Skeletal muscle tissue (tissue), 3 donors: ENCODE measurements at regions not wholly inside any gene's neighbourhood (a gene's known extent, or its start where the extent isn't known, plus 50 kb on each side); places are given as distances from the start of the nearest gene placed in this dataset.

Experiments used
- H3K27ac ChIP-seq: one replicate; pipeline ENCODE4 v1.7.0; 2013; ENCODE audit warnings: mild to moderate bottlenecking, low read depth, low read length, inconsistent platforms
- H3K27me3 ChIP-seq, 3 donors: one replicate each; pipeline ENCODE4 v1.7.0; 2013; ENCODE audit warnings: low read length in 3 of 3; ENCODE audit not compliant: control insufficient read depth in 3 of 3, insufficient read depth in 3 of 3
- H3K36me3 ChIP-seq, 3 donors: one replicate each; pipeline ENCODE4 v1.7.0; 2013; ENCODE audit warnings: low read length in 3 of 3; ENCODE audit not compliant: control insufficient read depth in 3 of 3, insufficient read depth in 3 of 3
- H3K4me1 ChIP-seq, 3 donors: one replicate each; pipeline ENCODE4 v1.7.0; 2013; ENCODE audit warnings: low read length in 3 of 3, mild to moderate bottlenecking in 3 of 3; ENCODE audit not compliant: control insufficient read depth in 3 of 3, insufficient read depth in 3 of 3
- H3K4me3 ChIP-seq, 3 donors: one replicate each; pipeline ENCODE4 v1.7.0; 2013; ENCODE audit warnings: low read length in 3 of 3
- H3K9ac ChIP-seq, 3 donors: one replicate each; pipeline ENCODE4 v1.7.0; 2013; ENCODE audit warnings: low read length in 3 of 3, mild to moderate bottlenecking in 3 of 3, moderate library complexity in 2 of 3, low read depth in 1 of 3
- H3K9me3 ChIP-seq, 3 donors: one replicate each; pipeline ENCODE4 v1.7.0; 2013; ENCODE audit warnings: low read length in 3 of 3; ENCODE audit not compliant: control insufficient read depth in 3 of 3
- donor health status: Osteomylitis.

- H3K4me1 ChIP-seq = peaks cover 17 to 38% (median 25%) of the 10 kb centered on the region in 3 donors
- peaks cover 0 to 1% (median 0%) of the 10 kb centered on the region in 3 donors for H3K27me3 ChIP-seq
- H3K36me3 ChIP-seq = no peaks in the 10 kb centered on the region
- no peaks in the 10 kb centered on the region for H3K9me3 ChIP-seq
- no peak overlapping the region for H3K27ac ChIP-seq
- no peak overlapping the region for H3K4me3 ChIP-seq
- no peak overlapping the region for H3K9ac ChIP-seq
Observed at GRCh38 chr16:79283578-79283977, 317.0 kb downstream of the MAF start.

GRCh38 chr16:79282806-79283205, 317.7 kb downstream of the MAF start:
- no peaks in the 10 kb centered on the region for H3K9me3 ChIP-seq
- H3K36me3 ChIP-seq = no peaks in the 10 kb centered on the region
- H3K27ac ChIP-seq = no peak overlapping the region
- no peak overlapping the region for H3K4me3 ChIP-seq
- H3K4me1 ChIP-seq = peaks cover 17 to 38% (median 25%) of the 10 kb centered on the region in 3 donors
- peaks cover 0 to 2% (median 0%) of the 10 kb centered on the region in 3 donors for H3K27me3 ChIP-seq
- H3K9ac ChIP-seq = no peak overlapping the region

GRCh38 chr16:79278506-79278905, 322.0 kb downstream of the MAF start:
- Histone ChIP-seq H3K9me3 (no peaks in the 10 kb centered on the region), H3K36me3 (no peaks in the 10 kb centered on the region), H3K4me1 (peaks cover 0 to under 1% (median 0%) of the 10 kb centered on the region in 3 donors), H3K27me3 (peaks cover 0 to 2% (median 0%) of the 10 kb centered on the region in 3 donors), H3K4me3 (no peak overlapping the region), H3K27ac (no peak overlapping the region), H3K9ac (no peak overlapping the region)

- no peaks in the 10 kb centered on the region for H3K4me1 ChIP-seq
- no peaks in the 10 kb centered on the region for H3K36me3 ChIP-seq
- no peaks in the 10 kb centered on the region for H3K9me3 ChIP-seq
- no peak overlapping the region for H3K4me3 ChIP-seq
- peaks cover 0 to 2% (median 0%) of the 10 kb centered on the region in 3 donors for H3K27me3 ChIP-seq
- no peak overlapping the region for H3K9ac ChIP-seq
- no peak overlapping the region for H3K27ac ChIP-seq
Observed at GRCh38 chr16:79276501-79276900, 324.0 kb downstream of the MAF start.

GRCh38 chr16:79274264-79274663, 326.3 kb downstream of the MAF start:
- Histone ChIP-seq H3K36me3 (no peaks in the 10 kb centered on the region), H3K4me1 (no peaks in the 10 kb centered on the region), H3K9me3 (no peaks in the 10 kb centered on the region), H3K4me3 (no peak overlapping the region), H3K27ac (no peak overlapping the region), H3K27me3 (peaks cover 0 to 2% (median 0%) of the 10 kb centered on the region in 3 donors), H3K9ac (no peak overlapping the region)

- no peak overlapping the region for H3K9ac ChIP-seq
- no peak overlapping the region for H3K4me3 ChIP-seq
- no peak overlapping the region for H3K27ac ChIP-seq
- no peaks in the 10 kb centered on the region for H3K36me3 ChIP-seq
- H3K27me3 ChIP-seq = no peaks in the 10 kb centered on the region
- H3K4me1 ChIP-seq = no peaks in the 10 kb centered on the region
- H3K9me3 ChIP-seq = no peaks in the 10 kb centered on the region
Observed at GRCh38 chr16:79272141-79272577, 328.4 kb downstream of the MAF start.

GRCh38 chr16:79271583-79271982, 329.0 kb downstream of the MAF start:
- H3K27ac ChIP-seq = no peak overlapping the region
- no peaks in the 10 kb centered on the region for H3K36me3 ChIP-seq
- no peaks in the 10 kb centered on the region for H3K4me1 ChIP-seq
- H3K9me3 ChIP-seq = no peaks in the 10 kb centered on the region
- no peaks in the 10 kb centered on the region for H3K27me3 ChIP-seq
- H3K4me3 ChIP-seq = no peak overlapping the region
- no peak overlapping the region for H3K9ac ChIP-seq

GRCh38 chr16:79270011-79270410, 330.5 kb downstream of the MAF start:
- Histone ChIP-seq H3K27ac (no peak overlapping the region), H3K4me1 (no peaks in the 10 kb centered on the region), H3K9me3 (no peaks in the 10 kb centered on the region), H3K36me3 (no peaks in the 10 kb centered on the region), H3K27me3 (no peaks in the 10 kb centered on the region), H3K9ac (no peak overlapping the region), H3K4me3 (no peak overlapping the region)

- Histone ChIP-seq H3K4me1 (no peaks in the 10 kb centered on the region), H3K9ac (no peak overlapping the region), H3K9me3 (no peaks in the 10 kb centered on the region), H3K36me3 (no peaks in the 10 kb centered on the region), H3K27ac (no peak overlapping the region), H3K4me3 (no peak overlapping the region), H3K27me3 (no peaks in the 10 kb centered on the region)
Observed at GRCh38 chr16:79269211-79269863, 331.2 kb downstream of the MAF start.

- no peak overlapping the region for H3K9ac ChIP-seq
- H3K4me3 ChIP-seq = no peak overlapping the region
- no peak overlapping the region for H3K27ac ChIP-seq
- H3K4me1 ChIP-seq = no peaks in the 10 kb centered on the region
- H3K36me3 ChIP-seq = no peaks in the 10 kb centered on the region
- no peaks in the 10 kb centered on the region for H3K9me3 ChIP-seq
- no peaks in the 10 kb centered on the region for H3K27me3 ChIP-seq
Observed at GRCh38 chr16:79267781-79268180, 332.8 kb downstream of the MAF start.
